ENCODE measurements at regions not wholly inside any gene's neighbourhood (a gene's known extent, or its start where the extent isn't known, plus 50 kb on each side); places are given as distances from the start of the nearest gene placed in this dataset.

DNA sequence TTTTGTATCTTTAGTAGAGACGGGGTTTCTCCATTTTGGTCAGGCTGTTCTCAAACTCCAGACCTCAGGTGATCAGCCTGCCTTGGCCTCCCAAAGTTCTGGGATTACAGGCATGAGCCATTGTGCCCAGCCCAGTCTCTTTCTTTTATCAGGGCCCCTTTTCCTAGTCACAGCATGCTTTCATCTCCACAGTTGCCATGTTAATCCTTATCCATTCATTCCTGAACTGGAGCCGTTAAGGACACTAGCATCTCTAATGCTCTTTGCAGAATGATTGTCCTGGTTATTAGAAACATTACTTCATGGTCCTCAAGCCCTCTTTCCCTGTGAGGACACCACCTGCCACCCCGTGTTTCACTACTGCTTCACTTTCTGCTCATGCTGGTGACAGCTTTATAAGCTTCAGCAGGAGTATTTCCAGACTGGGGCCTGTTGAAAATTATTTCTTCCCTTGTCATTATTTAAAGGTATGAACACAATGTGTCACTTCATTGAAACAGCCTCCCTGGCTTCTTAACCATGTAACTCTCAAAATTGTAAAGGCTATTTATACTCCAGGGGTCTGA, 313.9 kb downstream of the BMPER start:
- WGBS (ENCODE audit: extremely low coverage, insufficient read length, low lambda C conversion rate): no CpG with 5 or more reads among the region's 3 CpGs
- H3K27ac Mint-ChIP-seq: peak overlapping the region in 1 of 3 experiments; percentile 59; a peak in 2 of 7 replicates
- Histone ChIP-seq H2BK5ac (ENCODE audit: insufficient read length, low read length) (no peak overlapping the region), H3K9ac (ENCODE audit: extremely low read depth, insufficient read length, low read length) (no peak overlapping the region), H3K56ac (ENCODE audit: insufficient read length, low read depth, low read length) (no peak overlapping the region), H4K20me1 (ENCODE audit: control insufficient read depth, insufficient read depth, insufficient read length) (no peaks in the 10 kb centered on the region), H3K23ac (ENCODE audit: insufficient read length, low read depth, low read length) (no peak overlapping the region), H2BK120ac (ENCODE audit: low read depth, low read length, poor library complexity, severe bottlenecking) (no peak overlapping the region), H2BK12ac (ENCODE audit: insufficient read length, low read depth, low read length) (no peak overlapping the region), H3K79me1 (ENCODE audit: insufficient read depth, low read depth, low read length, poor library complexity, severe bottlenecking) (no peaks in the 10 kb centered on the region), H3K27me3 (ENCODE audit: insufficient read depth, low read length) (no peaks in the 10 kb centered on the region), H3K23me2 (ENCODE audit: insufficient read length, low read depth, low read length, poor library complexity, severe bottlenecking) (no peaks in the 10 kb centered on the region), H2BK20ac (ENCODE audit: low read depth, low read length, poor library complexity, severe bottlenecking) (no peak overlapping the region), H3K4me2 (ENCODE audit: insufficient read depth, insufficient read length, low read length) (no peak overlapping the region), H4K5ac (ENCODE audit: insufficient read length, low read depth, low read length) (no peak overlapping the region), H3K18ac (ENCODE audit: insufficient read length, low read depth, low read length) (no peak overlapping the region), H3K79me2 (ENCODE audit: insufficient read depth, low read length) (no peaks in the 10 kb centered on the region), H4K8ac (replicated peaks; ENCODE audit: insufficient read length, low read depth, low read length) (no peak overlapping the region), H3K14ac (ENCODE audit: insufficient read depth, low read length) (no peak overlapping the region), H2AFZ (ENCODE audit: low read length) (no peak overlapping the region), H3K9me3 (ENCODE audit: control insufficient read depth, low read depth, low read length) (no peaks in the 10 kb centered on the region), H2AK5ac (ENCODE audit: insufficient read length, low read length) (no peak overlapping the region), H3T11ph (ENCODE audit: low read length) (no peak overlapping the region), H3K4ac (ENCODE audit: low read depth, low read length) (no peak overlapping the region), H3K27ac (ENCODE audit: insufficient read length, low read depth, low read length) (no peak overlapping the region), H4K91ac (ENCODE audit: insufficient read length, low read depth, low read length) (no peak overlapping the region), H2BK15ac (ENCODE audit: low read depth, low read length) (no peak overlapping the region), H3K4me1 (ENCODE audit: insufficient read depth, low read length) (peaks cover 4% of the 10 kb centered on the region; the same call in 1 of the 2 replicates)
- no peak for DNase-seq
- H3K4me3 Mint-ChIP-seq: no peak overlapping the region
- H3K4me1 Mint-ChIP-seq: peaks cover 25 to 29% of the 10 kb centered on the region in 2 experiments
- H3K9me3 Mint-ChIP-seq: no peaks in the 10 kb centered on the region
- no peaks in the 10 kb centered on the region for H3K27me3 Mint-ChIP-seq (ENCODE audit: low read depth)
- TF ChIP-seq, protein P1, sequence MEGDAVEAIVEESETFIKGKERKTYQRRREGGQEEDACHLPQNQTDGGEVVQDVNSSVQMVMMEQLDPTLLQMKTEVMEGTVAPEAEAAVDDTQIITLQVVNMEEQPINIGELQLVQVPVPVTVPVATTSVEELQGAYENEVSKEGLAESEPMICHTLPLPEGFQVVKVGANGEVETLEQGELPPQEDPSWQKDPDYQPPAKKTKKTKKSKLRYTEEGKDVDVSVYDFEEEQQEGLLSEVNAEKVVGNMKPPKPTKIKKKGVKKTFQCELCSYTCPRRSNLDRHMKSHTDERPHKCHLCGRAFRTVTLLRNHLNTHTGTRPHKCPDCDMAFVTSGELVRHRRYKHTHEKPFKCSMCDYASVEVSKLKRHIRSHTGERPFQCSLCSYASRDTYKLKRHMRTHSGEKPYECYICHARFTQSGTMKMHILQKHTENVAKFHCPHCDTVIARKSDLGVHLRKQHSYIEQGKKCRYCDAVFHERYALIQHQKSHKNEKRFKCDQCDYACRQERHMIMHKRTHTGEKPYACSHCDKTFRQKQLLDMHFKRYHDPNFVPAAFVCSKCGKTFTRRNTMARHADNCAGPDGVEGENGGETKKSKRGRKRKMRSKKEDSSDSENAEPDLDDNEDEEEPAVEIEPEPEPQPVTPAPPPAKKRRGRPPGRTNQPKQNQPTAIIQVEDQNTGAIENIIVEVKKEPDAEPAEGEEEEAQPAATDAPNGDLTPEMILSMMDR (conservative IDR thresholded peaks at IDR 0.05): no peak
- no peaks in the 10 kb centered on the region for H3K36me3 Mint-ChIP-seq (ENCODE audit: insufficient read depth in 1 of 3, low read depth in 3 of 3)

Data from H9 (cell line).